Gastrocnemius medialis (tissue), 4 donors: ENCODE measurements at regions not wholly inside any gene's neighbourhood (a gene's known extent, or its start where the extent isn't known, plus 50 kb on each side); places are given as distances from the start of the nearest gene placed in this dataset.

Experiments used
- POLR2A ChIP-seq, 2 donors: fragments of 450-650 bp; IDR thresholded peaks; one replicate each; pipeline ENCODE4 v1.6.1; 2017; ENCODE audit warnings: antibody characterized with exemption in 2 of 2, mild to moderate bottlenecking in 2 of 2, moderate library complexity in 2 of 2
- TF ChIP-seq, protein P1 (sequence below), 5 experiments: fragments of 450-650 bp in 3 of 5; fragments of 200-600 bp in 2 of 5; sonication (generic) in 2 of 5; IDR thresholded peaks in 4 of 5; conservative IDR thresholded peaks in 1 of 5; 1 replicate in 4 of 5; 2 replicates in 1 of 5; pipeline ENCODE4 v1.5.1; 2016 to 2019; ENCODE audit warnings: antibody characterized with exemption in 5 of 5, mild to moderate bottlenecking in 3 of 5, moderate library complexity in 3 of 5

DNA sequence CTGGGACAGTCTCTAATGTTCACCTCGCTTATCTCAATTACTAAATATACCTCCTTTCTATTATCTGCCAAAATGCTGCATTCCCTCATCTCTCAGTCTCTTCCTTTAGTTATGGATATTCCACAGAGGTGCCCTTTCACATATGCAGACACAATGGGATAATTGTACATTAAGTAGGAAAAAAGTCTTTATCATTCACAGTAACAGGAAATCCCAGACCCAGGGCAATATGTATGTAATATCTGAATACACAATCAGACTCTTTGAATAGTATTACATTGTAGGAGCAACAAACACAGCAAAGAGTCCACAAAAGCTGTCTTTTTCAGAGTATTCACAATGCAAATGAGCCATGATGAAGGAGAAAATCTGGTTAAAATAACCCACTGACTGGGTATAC, 1399.0 kb upstream of the ZEB2 start:
- TF ChIP-seq, protein P1, sequence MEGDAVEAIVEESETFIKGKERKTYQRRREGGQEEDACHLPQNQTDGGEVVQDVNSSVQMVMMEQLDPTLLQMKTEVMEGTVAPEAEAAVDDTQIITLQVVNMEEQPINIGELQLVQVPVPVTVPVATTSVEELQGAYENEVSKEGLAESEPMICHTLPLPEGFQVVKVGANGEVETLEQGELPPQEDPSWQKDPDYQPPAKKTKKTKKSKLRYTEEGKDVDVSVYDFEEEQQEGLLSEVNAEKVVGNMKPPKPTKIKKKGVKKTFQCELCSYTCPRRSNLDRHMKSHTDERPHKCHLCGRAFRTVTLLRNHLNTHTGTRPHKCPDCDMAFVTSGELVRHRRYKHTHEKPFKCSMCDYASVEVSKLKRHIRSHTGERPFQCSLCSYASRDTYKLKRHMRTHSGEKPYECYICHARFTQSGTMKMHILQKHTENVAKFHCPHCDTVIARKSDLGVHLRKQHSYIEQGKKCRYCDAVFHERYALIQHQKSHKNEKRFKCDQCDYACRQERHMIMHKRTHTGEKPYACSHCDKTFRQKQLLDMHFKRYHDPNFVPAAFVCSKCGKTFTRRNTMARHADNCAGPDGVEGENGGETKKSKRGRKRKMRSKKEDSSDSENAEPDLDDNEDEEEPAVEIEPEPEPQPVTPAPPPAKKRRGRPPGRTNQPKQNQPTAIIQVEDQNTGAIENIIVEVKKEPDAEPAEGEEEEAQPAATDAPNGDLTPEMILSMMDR (IDR thresholded peaks at IDR 0.05 in 4 of 5, conservative IDR thresholded peaks at IDR 0.05 in 1 of 5): no peak
- no peak for TF ChIP-seq POLR2A (IDR thresholded peaks at IDR 0.05)
